Neural cell (in vitro differentiated cells): ENCODE measurements at regions not wholly inside any gene's neighbourhood (a gene's known extent, or its start where the extent isn't known, plus 50 kb on each side); places are given as distances from the start of the nearest gene placed in this dataset.
"Not testable (repeated sequence)": the region's sequence is repeated elsewhere in the genome, so short reads cannot be mapped to it uniquely, and the experiment has no call there.

ENCODE experiments used
- H2AFZ ChIP-seq: fragments of 200-600, 300-800 bp; sonication (generic), shearing (Covaris generic); 2 replicates; pipeline ENCODE4 v1.6.0; 2014; ENCODE audit warnings: low read depth, mild to moderate bottlenecking, antibody characterized with exemption, low read length, moderate library complexity
- H3F3A ChIP-seq: fragments of 200-600 bp; shearing (Covaris generic); 2 replicates; pipeline ENCODE4 v1.6.1; 2016; ENCODE audit warnings: mild to moderate bottlenecking, moderate library complexity, mixed read lengths, antibody characterized with exemption, low read length; ENCODE audit not compliant: insufficient read depth, poor library complexity, severe bottlenecking
- H3K27ac ChIP-seq: fragments of 200-600, 300-800 bp; sonication (generic), shearing (Covaris generic); 2 replicates; pipeline ENCODE4 v1.5.1; 2014; ENCODE audit warnings: mild to moderate bottlenecking, low read length, moderate library complexity
- H3K27me3 ChIP-seq: fragments of 300-800, 200-600 bp; sonication (generic), shearing (Covaris generic); 2 replicates; pipeline ENCODE4 v1.6.0; 2014; ENCODE audit warnings: mild to moderate bottlenecking, low read depth, low read length, moderate library complexity; ENCODE audit not compliant: insufficient read depth
- H3K36me3 ChIP-seq: fragments of 300-800, 200-600 bp; sonication (generic), shearing (Covaris generic); 2 replicates; pipeline ENCODE4 v1.5.1; 2014; ENCODE audit warnings: mild to moderate bottlenecking, antibody characterized with exemption, low read length, moderate library complexity; ENCODE audit not compliant: insufficient read depth
- H3K4me2 ChIP-seq: fragments of 300-800, 200-600 bp; sonication (generic), shearing (Covaris generic); 2 replicates; pipeline ENCODE4 v1.6.0; 2014; ENCODE audit warnings: mild to moderate bottlenecking, low read length
- H3K4me3 ChIP-seq: fragments of 300-800, 200-600 bp; sonication (generic), shearing (Covaris generic); 2 replicates; pipeline ENCODE4 v1.5.1; 2014; ENCODE audit warnings: mild to moderate bottlenecking, low read length, moderate library complexity
- H3K79me2 ChIP-seq: fragments of 200-600 bp; shearing (Covaris generic); replicated peaks from 2 replicates; pipeline ENCODE4 v1.6.0; 2014; ENCODE audit warnings: mild to moderate bottlenecking, low read length, moderate library complexity; ENCODE audit not compliant: insufficient read depth
- H3K9ac ChIP-seq: fragments of 300-800, 200-600 bp; sonication (generic), shearing (Covaris generic); 2 replicates; pipeline ENCODE4 v1.6.1; 2016; ENCODE audit warnings: mild to moderate bottlenecking, low read length, mixed read lengths
- H3K9me2 ChIP-seq: fragments of 200-600 bp; shearing (Covaris generic); 2 replicates; pipeline ENCODE4 v1.6.1; 2016; ENCODE audit warnings: mild to moderate bottlenecking, low read length, mixed read lengths; ENCODE audit not compliant: insufficient read depth
- H3K9me3 ChIP-seq: fragments of 200-600, 300-800 bp; sonication (generic), shearing (Covaris generic); 2 replicates; pipeline ENCODE4 v1.6.1; 2016; ENCODE audit warnings: mild to moderate bottlenecking, mixed run types, low read length, moderate library complexity, mixed read lengths
- H4K20me1 ChIP-seq: fragments of 200-600 bp; shearing (Covaris generic); 2 replicates; pipeline ENCODE4 v1.6.1; 2016; ENCODE audit warnings: mild to moderate bottlenecking, mixed run types; ENCODE audit not compliant: insufficient read depth
- EP300 ChIP-seq: fragments of 450-650 bp; conservative IDR thresholded peaks from 2 replicates; pipeline ENCODE4 v1.6.1; 2014; ENCODE audit warnings: antibody characterized with exemption, mild to moderate bottlenecking, moderate library complexity; ENCODE audit not compliant: poor library complexity, severe bottlenecking
- EZH2 ChIP-seq: fragments of 200-600, 300-800 bp; shearing (Covaris generic), sonication (generic); IDR thresholded peaks from 2 replicates; pipeline ENCODE4 v1.6.1; 2014; ENCODE audit warnings: antibody characterized with exemption, low read length, borderline replicate concordance, mild to moderate bottlenecking; ENCODE audit not compliant: insufficient read depth, poor library complexity, severe bottlenecking
- MXI1 ChIP-seq: fragments of 450-650 bp; conservative IDR thresholded peaks from 2 replicates; pipeline ENCODE4 v1.6.1; 2014; ENCODE audit warnings: antibody characterized with exemption, mild to moderate bottlenecking; ENCODE audit not compliant: poor library complexity, severe bottlenecking
- POLR2AphosphoS5 ChIP-seq: IDR thresholded peaks from 2 replicates; pipeline ENCODE4 v1.6.1; 2012
- RAD21 ChIP-seq: fragments of 450-650 bp; conservative IDR thresholded peaks from 2 replicates; pipeline ENCODE4 v1.6.1; 2014; ENCODE audit warnings: antibody characterized with exemption, mild to moderate bottlenecking, moderate library complexity
- REST ChIP-seq: IDR thresholded peaks from 2 replicates; pipeline ENCODE4 v1.6.1; 2012; ENCODE audit warnings: borderline replicate concordance
- SMC3 ChIP-seq: fragments of 450-650 bp; conservative IDR thresholded peaks from 2 replicates; pipeline ENCODE4 v1.6.1; 2014; ENCODE audit warnings: antibody characterized with exemption, mild to moderate bottlenecking, moderate library complexity; ENCODE audit not compliant: poor library complexity
- TAF1 ChIP-seq: IDR thresholded peaks from 2 replicates; pipeline ENCODE4 v1.6.1; 2012; ENCODE audit warnings: low read depth
- TF ChIP-seq, protein P1 (sequence below): fragments of 450-650 bp; IDR thresholded peaks from 2 replicates; pipeline ENCODE4 v1.5.1; 2014; ENCODE audit warnings: antibody characterized with exemption, mild to moderate bottlenecking, moderate library complexity; ENCODE audit not compliant: poor library complexity, severe bottlenecking

DNA sequence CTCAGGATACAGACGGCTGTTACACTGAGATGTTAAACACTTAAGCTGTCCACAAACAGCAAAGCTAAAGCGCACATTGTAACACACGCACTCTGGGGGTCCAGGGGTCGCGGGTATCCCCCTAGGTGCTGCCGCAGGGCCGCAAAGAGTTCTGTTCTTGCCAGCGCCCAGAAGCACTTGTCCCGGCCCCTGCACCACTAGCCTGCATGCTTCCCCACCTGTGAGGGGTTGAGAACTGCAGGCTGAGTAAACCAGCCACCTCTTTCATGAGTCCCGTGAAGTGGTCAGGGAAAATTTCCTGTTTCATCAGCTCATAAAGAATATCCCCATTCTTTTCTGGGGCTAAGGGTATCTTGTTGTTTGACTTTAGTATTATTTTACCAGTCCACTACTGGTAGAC lies 154.4 kb upstream of the FBXL17 start:
- Histone ChIP-seq H3K9ac (no peak overlapping the region), H3K79me2 (no peaks in the 10 kb centered on the region), H3F3A (no peaks in the 10 kb centered on the region), H3K9me2 (no peaks in the 10 kb centered on the region), H3K4me2 (no peak overlapping the region), H3K27me3 (no peaks in the 10 kb centered on the region), H3K27ac (no peak overlapping the region), H3K4me3 (no peak overlapping the region), H3K36me3 (no peaks in the 10 kb centered on the region), H2AFZ (no peak overlapping the region), H3K9me3 (no peaks in the 10 kb centered on the region), H4K20me1 (no peaks in the 10 kb centered on the region)
- TF ChIP-seq RAD21 (no peak), SMC3 (no peak), TAF1 (no peak), MXI1 (no peak), POLR2AphosphoS5 (no peak), REST (no peak), EP300 (no peak), EZH2 (no peak)
- TF ChIP-seq, protein P1, sequence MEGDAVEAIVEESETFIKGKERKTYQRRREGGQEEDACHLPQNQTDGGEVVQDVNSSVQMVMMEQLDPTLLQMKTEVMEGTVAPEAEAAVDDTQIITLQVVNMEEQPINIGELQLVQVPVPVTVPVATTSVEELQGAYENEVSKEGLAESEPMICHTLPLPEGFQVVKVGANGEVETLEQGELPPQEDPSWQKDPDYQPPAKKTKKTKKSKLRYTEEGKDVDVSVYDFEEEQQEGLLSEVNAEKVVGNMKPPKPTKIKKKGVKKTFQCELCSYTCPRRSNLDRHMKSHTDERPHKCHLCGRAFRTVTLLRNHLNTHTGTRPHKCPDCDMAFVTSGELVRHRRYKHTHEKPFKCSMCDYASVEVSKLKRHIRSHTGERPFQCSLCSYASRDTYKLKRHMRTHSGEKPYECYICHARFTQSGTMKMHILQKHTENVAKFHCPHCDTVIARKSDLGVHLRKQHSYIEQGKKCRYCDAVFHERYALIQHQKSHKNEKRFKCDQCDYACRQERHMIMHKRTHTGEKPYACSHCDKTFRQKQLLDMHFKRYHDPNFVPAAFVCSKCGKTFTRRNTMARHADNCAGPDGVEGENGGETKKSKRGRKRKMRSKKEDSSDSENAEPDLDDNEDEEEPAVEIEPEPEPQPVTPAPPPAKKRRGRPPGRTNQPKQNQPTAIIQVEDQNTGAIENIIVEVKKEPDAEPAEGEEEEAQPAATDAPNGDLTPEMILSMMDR, result no peak

DNA sequence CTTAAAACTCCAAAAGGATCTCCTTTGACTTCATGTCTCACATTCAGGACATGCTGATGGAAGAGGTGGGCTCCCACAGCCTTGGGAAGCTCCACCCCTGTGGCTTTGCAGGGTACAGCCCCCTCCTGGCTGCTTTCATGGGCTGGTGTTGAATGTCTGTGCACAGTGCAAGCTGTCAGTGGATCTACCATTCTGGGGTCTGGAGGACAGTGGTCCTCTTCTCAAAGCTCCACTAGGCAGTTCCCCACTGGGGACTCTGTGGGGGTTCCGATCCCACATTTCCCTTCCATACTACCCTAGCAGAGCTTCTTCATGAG lies 150.2 kb upstream of the FBXL17 start:
- not testable (repeated sequence) for H3K36me3 ChIP-seq, H3K4me3 ChIP-seq, H3K27me3 ChIP-seq, H4K20me1 ChIP-seq, H3K4me2 ChIP-seq, H2AFZ ChIP-seq, H3K9ac ChIP-seq, H3K79me2 ChIP-seq, H3K9me3 ChIP-seq, H3K27ac ChIP-seq, H3F3A ChIP-seq, H3K9me2 ChIP-seq

DNA sequence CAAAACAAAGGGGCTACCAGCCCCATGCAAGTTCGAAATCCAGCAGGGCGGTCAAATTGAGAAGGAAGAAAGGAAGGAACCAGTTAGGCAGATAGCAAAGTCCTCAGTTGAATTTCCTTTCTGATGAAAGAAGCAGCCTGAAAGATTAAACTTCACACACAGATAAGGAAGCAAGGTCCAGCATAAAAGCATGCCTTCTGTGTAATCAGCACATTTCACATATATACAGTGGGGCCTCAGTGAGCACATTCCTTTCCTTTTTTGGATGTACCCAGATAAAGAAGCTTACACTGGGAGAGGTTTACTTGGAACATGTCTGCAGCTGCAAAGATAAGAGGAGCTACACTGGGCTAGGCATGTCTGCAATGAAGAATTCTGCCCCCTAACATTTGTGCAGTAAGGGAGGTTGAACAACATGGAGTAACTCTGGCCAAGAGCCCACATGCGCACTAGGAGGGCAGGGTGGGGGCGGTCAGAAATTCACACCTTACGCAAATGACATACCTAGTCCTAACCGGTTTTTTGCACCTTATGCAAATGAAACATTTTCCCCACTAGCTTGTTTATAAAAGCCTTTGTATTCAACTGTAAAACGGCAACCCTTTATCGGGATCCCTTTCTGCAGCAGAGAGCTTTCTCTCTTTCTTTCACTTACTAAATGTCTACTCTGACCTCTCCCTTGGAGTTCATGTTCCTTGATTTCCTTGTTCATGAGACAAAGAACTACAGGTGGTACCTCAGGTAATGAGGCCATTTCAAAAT lies 149.7 kb upstream of the FBXL17 start:
- Histone ChIP-seq H2AFZ (no peak overlapping the region), H3K79me2 (no peaks in the 10 kb centered on the region), H3K9ac (no peak overlapping the region), H4K20me1 (no peaks in the 10 kb centered on the region), H3K9me3 (no peaks in the 10 kb centered on the region), H3K27ac (no peak overlapping the region), H3K4me2 (no peak overlapping the region), H3K4me3 (no peak overlapping the region), H3F3A (no peaks in the 10 kb centered on the region), H3K36me3 (no peaks in the 10 kb centered on the region), H3K27me3 (no peaks in the 10 kb centered on the region), H3K9me2 (no peaks in the 10 kb centered on the region)
- no peak for TF ChIP-seq SMC3
